Cardiac fibroblast (primary cell): ENCODE measurements at regions not wholly inside any gene's neighbourhood (a gene's known extent, or its start where the extent isn't known, plus 50 kb on each side); places are given as distances from the start of the nearest gene placed in this dataset.

Experiments used
- DNase-seq, 2 donors: peaks; one replicate each; pipeline versions ENCODE4 v3.0.0 to v3.0.0-alpha.2; 2010; ENCODE audit warnings: low read depth in 2 of 2
- H3K4me3 ChIP-seq, 2 donors: replicated peaks in 1 of 2; 1 replicate in 1 of 2; 2 replicates in 1 of 2; pipeline ENCODE4 v1.5.1; 2011; ENCODE audit warnings: low read depth in 2 of 2, low read length in 2 of 2, mild to moderate bottlenecking in 2 of 2, moderate library complexity in 1 of 2
- TF ChIP-seq, protein P1 (sequence below): IDR thresholded peaks from one replicate; pipeline ENCODE4 v1.5.1; 2011; ENCODE audit warnings: low read depth, mild to moderate bottlenecking, low read length, inconsistent platforms

DNA sequence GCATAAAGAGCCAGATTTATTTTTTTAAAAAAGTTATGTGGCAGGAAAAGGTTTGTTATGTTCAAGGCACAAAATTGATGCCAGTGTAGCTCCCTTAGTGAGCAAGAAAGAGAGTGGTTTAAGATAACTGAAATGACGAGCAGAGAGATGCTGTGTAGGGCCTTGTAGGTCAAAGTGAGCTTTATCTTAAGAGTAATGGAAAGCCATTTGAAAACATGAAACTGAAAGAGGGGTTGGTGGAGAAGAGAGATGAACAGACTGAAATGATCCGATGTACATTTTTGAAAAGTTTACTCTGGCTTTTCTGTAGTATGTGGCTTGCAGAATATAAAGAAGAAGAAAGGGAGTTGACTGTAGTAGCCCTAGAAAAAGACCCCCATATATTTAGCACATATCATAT lies 383.6 kb downstream of the PLA2G4A start:
- H3K4me3 ChIP-seq: no peak overlapping the region
- DNase-seq: no peak
- TF ChIP-seq, protein P1, sequence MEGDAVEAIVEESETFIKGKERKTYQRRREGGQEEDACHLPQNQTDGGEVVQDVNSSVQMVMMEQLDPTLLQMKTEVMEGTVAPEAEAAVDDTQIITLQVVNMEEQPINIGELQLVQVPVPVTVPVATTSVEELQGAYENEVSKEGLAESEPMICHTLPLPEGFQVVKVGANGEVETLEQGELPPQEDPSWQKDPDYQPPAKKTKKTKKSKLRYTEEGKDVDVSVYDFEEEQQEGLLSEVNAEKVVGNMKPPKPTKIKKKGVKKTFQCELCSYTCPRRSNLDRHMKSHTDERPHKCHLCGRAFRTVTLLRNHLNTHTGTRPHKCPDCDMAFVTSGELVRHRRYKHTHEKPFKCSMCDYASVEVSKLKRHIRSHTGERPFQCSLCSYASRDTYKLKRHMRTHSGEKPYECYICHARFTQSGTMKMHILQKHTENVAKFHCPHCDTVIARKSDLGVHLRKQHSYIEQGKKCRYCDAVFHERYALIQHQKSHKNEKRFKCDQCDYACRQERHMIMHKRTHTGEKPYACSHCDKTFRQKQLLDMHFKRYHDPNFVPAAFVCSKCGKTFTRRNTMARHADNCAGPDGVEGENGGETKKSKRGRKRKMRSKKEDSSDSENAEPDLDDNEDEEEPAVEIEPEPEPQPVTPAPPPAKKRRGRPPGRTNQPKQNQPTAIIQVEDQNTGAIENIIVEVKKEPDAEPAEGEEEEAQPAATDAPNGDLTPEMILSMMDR: no peak

DNA sequence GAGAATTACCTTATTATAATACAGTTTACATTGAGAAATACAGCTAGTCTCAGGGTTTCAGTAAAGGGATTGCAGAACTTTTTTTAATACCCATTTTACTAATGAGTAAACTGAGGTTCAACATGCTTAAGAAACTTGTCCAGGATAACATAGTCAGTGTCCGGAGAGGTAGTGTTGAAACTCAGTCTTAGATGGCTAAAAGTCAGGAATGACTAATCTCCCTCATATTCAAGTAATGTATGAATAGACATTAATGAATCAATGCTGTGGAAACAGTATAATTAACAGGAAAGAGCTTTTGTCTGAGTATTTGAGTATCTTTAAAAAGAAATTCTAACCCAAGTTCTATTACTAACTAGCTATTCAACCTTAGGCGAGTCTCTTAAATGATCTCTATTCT lies 397.6 kb downstream of the PLA2G4A start:
- DNase-seq: no peak
- no peak overlapping the region for H3K4me3 ChIP-seq
- TF ChIP-seq, protein P1: no peak

DNA sequence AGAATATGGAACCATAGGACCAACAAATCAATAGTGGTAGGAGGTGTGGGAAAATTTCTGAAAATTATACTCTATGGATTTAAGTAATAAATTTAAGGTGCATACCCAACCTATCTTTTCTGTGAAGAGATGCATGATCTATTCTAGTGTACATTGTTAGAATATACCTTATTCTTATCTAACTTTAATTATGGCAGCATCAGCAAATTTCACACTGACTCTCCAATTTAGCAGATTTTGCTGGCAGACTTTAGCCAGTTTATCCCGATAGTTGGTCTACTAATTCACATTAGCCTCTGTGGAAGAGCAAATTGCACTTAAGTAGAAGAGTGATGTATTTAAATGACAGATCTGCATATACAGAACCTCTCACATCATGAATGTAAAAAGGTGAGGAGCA lies 400.0 kb downstream of the PLA2G4A start:
- H3K4me3 ChIP-seq: no peak overlapping the region
- no peak for DNase-seq

DNA sequence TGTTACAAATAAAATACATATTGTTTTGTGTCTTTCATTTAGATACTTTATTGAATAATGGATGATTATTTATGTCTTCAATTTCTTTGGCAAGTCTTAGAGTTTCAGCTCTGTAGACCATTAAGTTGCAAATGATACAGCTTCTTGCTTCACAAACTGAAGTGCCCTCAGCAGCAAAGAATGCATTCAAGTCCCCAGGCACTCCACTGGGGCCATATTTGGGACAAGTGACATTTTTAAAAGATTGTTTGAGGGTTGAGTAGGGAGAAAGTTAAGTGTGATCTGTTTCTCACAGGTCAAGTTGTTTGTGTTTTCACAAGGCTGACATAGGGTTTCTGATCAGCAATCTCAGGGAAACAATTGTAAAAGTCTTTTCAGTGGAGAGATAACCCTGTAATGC lies 400.7 kb downstream of the PLA2G4A start:
- no peak for DNase-seq
- TF ChIP-seq, protein P1: no peak
- H3K4me3 ChIP-seq: no peak overlapping the region

More for the DNA sequence above, 400.0 kb downstream of the PLA2G4A start:
- TF ChIP-seq, protein P1: no peak

DNA sequence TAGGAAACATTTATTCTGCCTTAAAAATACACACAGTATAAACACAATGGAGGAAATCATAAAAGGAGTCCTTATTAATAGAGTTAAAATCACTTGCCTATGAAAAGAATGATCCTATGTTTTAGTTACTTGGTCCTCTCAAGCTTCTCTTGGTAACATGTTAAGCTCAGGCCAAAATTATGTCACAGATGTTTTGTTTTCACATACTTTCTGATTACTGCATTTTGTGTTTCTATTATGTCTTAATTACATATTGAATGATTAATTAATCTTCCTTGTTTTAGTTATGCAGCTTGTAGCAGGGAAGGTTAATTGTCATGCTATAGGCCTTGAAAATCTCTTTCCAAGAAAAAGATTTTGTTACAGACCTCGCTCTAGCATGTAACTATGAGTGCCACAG lies 406.0 kb downstream of the PLA2G4A start:
- DNase-seq: no peak
- TF ChIP-seq, protein P1: no peak

DNA sequence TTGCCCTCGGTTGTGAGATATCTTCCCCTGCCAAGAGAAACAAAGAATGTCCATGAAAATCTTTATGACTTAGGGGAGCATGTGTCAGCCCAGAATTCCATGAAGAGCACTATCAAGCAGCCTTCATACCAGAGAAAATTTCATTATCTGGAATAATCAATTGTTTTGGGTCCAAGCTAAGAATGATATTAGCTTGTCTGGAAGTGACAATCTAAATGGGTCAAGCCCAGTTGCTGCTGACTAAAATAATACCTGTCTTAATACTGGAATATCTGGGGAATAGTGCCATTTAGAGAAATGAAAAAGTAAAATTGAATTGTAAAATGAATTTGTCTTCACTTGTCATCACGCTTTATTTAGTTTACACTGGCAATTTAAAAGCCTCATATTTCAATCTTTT lies 407.4 kb downstream of the PLA2G4A start:
- H3K4me3 ChIP-seq: no peak overlapping the region
- TF ChIP-seq, protein P1: no peak
- DNase-seq: no peak

More for the DNA sequence above, 406.0 kb downstream of the PLA2G4A start:
- no peak overlapping the region for H3K4me3 ChIP-seq

DNA sequence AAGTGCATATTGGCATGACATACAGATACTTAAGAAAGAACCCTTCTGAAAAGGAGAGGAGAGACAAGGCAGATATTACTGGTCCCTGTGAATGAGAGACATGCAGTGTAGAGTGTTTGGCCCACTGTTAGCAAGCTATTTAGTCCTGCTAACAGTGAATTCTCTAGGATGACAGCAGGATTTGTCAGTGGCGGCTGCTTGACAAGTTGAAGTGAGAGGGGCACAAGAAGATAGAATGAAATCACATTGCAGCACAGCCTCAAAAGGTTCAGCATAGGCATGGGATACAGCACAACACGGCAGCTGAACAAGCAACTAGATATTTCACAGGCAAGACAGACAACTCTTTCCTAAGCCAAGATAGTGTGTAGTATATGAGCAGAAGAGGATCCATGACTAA lies 407.9 kb downstream of the PLA2G4A start:
- H3K4me3 ChIP-seq: no peak overlapping the region
- no peak for DNase-seq
- TF ChIP-seq, protein P1: no peak
